HEK293 (cell line): ENCODE measurements at regions not wholly inside any gene's neighbourhood (a gene's known extent, or its start where the extent isn't known, plus 50 kb on each side); places are given as distances from the start of the nearest gene placed in this dataset.

ENCODE experiments used
- CTCF ChIA-PET: fragments of 350-600 bp; formaldehyde crosslinking; extraction: SDS; loops from one replicate; lab custom pipeline; 2021; ENCODE audit warnings: antibody characterized with exemption; lab: Yijun Ruan, JAX
- POLR2A ChIA-PET: fragments of 300-600 bp; formaldehyde crosslinking; extraction: SDS; loops from one replicate; lab custom pipeline; 2020; ENCODE audit warnings: antibody characterized with exemption, inconsistent platforms; lab: Yijun Ruan, JAX
- H3K27ac ChIP-seq: fragments of 200-500 bp; sonication (Bioruptor generic); 2 replicates; pipeline ENCODE4 v1.5.1; 2014; ENCODE audit warnings: low read depth, low read length, control low read depth, inconsistent platforms; ENCODE audit errors: extremely low read depth
- H3K36me3 ChIP-seq, 2 experiments: fragments of 200-500 bp in 1 of 2; sonication (Bioruptor generic) in 1 of 2; 1 replicate in 1 of 2; 2 replicates in 1 of 2; pipeline ENCODE4 v1.5.1; 2014 to 2017; ENCODE audit warnings: inconsistent platforms in 2 of 2, low read length in 2 of 2; ENCODE audit not compliant: control insufficient read depth in 2 of 2, insufficient read depth in 1 of 2
- H3K4me1 ChIP-seq: fragments of 200-500 bp; sonication (Bioruptor generic); 2 replicates; pipeline ENCODE4 v1.5.1; 2014; ENCODE audit warnings: mild to moderate bottlenecking, low read length, inconsistent platforms; ENCODE audit not compliant: control insufficient read depth, insufficient read depth
- H3K4me3 ChIP-seq: 2 replicates; pipeline ENCODE4 v1.5.1; 2011; ENCODE audit warnings: low read depth, mild to moderate bottlenecking, control low read depth, low read length, moderate library complexity
- H3K9me3 ChIP-seq: fragments of 200-500 bp; sonication (Bioruptor generic); 2 replicates; pipeline ENCODE4 v1.5.1; 2014; ENCODE audit warnings: low read depth, low read length, inconsistent platforms; ENCODE audit not compliant: control insufficient read depth, insufficient read depth
- HOXA7 ChIP-seq: sonication (generic); formaldehyde crosslinking; IDR thresholded peaks from 2 replicates; pipeline ENCODE4 v1.8.1; 2022; ENCODE audit warnings: missing genetic modification reagents, borderline replicate concordance
- HOXD13 ChIP-seq: sonication (generic); formaldehyde crosslinking; IDR thresholded peaks from 2 replicates; pipeline ENCODE4 v1.8.0; 2022; ENCODE audit warnings: missing genetic modification reagents, borderline replicate concordance
- PRDM1 ChIP-seq: fragments of 450-650 bp; formaldehyde crosslinking; IDR thresholded peaks from 2 replicates; pipeline ENCODE4; 2016; ENCODE audit warnings: missing biosample characterization, missing genetic modification characterization
- SCRT2 ChIP-seq: fragments of 450-650 bp; formaldehyde crosslinking; IDR thresholded peaks from 2 replicates; pipeline ENCODE4 v1.5.1; 2016; ENCODE audit warnings: missing biosample characterization, missing genetic modification characterization
- SP3 ChIP-seq: fragments of 450-650 bp; formaldehyde crosslinking; IDR thresholded peaks from 2 replicates; pipeline ENCODE4 v1.5.1; 2016; ENCODE audit warnings: missing biosample characterization, missing genetic modification characterization
- ZBTB17 ChIP-seq: fragments of 450-650 bp; formaldehyde crosslinking; IDR thresholded peaks from 2 replicates; pipeline ENCODE4 v1.5.1; 2016; ENCODE audit warnings: missing biosample characterization, missing genetic modification characterization
- ZBTB48 ChIP-seq: fragments of 450-650 bp; formaldehyde crosslinking; IDR thresholded peaks from 2 replicates; pipeline ENCODE4 v1.5.1; 2016; ENCODE audit warnings: missing biosample characterization, missing genetic modification characterization
- ZNF24 ChIP-seq: fragments of 450-650 bp; formaldehyde crosslinking; IDR thresholded peaks from 2 replicates; pipeline ENCODE4 v1.5.1; 2016; ENCODE audit warnings: missing biosample characterization, missing genetic modification characterization
- ZNF311 ChIP-seq: fragments of 450-650 bp; formaldehyde crosslinking; IDR thresholded peaks from 2 replicates; pipeline ENCODE4 v1.5.1; 2017; ENCODE audit warnings: missing biosample characterization, missing genetic modification characterization, borderline replicate concordance
- ZNF366 ChIP-seq: fragments of 450-650 bp; formaldehyde crosslinking; conservative IDR thresholded peaks from 2 replicates; pipeline ENCODE4 v1.5.1; 2016; ENCODE audit warnings: missing biosample characterization, missing genetic modification characterization
- ZNF529 ChIP-seq: fragments of 450-650 bp; formaldehyde crosslinking; IDR thresholded peaks from 2 replicates; pipeline ENCODE4 v1.5.1; 2017; ENCODE audit warnings: missing genetic modification characterization, missing biosample characterization; ENCODE audit not compliant: insufficient replicate concordance
- ZNF585B ChIP-seq: fragments of 450-650 bp; formaldehyde crosslinking; IDR thresholded peaks from 2 replicates; pipeline ENCODE4 v1.5.1; 2016; ENCODE audit warnings: missing biosample characterization, missing genetic modification characterization
- ZNF629 ChIP-seq: fragments of 450-650 bp; formaldehyde crosslinking; IDR thresholded peaks from 2 replicates; pipeline ENCODE4 v1.5.1; 2017; ENCODE audit warnings: missing biosample characterization, missing genetic modification characterization
- ZNF658 ChIP-seq: fragments of 450-650 bp; formaldehyde crosslinking; IDR thresholded peaks from 2 replicates; pipeline ENCODE4; 2016; ENCODE audit warnings: missing biosample characterization, missing genetic modification characterization
- ZSCAN23 ChIP-seq: fragments of 450-650 bp; formaldehyde crosslinking; IDR thresholded peaks from 2 replicates; pipeline ENCODE4 v1.5.1; 2016; ENCODE audit warnings: missing biosample characterization, missing genetic modification characterization
- ZSCAN30 ChIP-seq: fragments of 450-650 bp; IDR thresholded peaks from 2 replicates; pipeline ENCODE4 v1.5.1; 2018; ENCODE audit warnings: missing biosample characterization, mild to moderate bottlenecking, missing genetic modification characterization, moderate library complexity
- TF ChIP-seq, protein P1 (sequence below): fragments of 450-650 bp; formaldehyde crosslinking; IDR thresholded peaks from 2 replicates; pipeline ENCODE4 v1.5.1; 2016; ENCODE audit warnings: missing biosample characterization, missing genetic modification characterization
- TF ChIP-seq, protein P2 (sequence below): fragments of 450-650 bp; formaldehyde crosslinking; IDR thresholded peaks from 2 replicates; pipeline ENCODE4 v1.5.1; 2016; ENCODE audit warnings: missing biosample characterization, missing genetic modification characterization

DNA sequence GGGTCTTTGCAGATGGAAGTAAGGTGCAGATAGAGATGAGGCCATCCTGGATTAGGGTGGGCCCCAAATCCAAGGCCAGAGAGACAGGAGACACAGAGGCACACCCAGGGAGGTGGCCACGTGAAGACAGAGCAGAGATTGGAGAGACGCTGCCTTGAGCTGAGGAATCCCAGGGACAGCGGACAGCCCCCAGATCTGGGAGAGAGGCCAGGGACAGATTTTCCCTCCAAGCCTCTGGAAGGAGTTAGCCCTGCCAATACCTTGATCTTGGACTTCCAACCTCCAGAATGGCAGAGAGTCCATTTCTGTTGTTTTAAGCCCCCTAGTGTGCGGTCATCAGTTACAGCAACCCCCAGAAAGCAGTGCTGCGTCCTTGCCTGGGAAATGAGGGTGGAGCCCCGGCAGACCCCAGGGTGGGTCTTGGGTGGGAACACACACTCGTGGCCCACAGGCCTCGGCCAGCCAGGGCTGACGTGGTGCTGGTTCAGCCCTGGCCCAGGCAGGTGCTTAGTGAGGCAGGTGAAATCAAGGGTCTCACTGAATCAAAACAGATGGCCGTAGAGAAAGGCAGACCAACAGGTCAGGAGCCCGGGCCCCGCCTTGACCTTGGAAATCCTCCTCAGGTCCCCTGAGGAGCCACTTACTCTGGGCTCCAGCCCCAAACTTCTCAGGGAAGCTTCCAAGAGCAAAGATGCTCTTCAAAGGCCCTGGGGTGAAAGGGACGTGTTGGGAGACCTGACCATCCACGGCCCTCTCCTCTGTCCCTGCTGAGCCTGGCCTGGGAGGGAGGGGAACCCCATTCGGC is 169.3 kb downstream of the RBFOX3 start:
- Histone ChIP-seq H3K27ac (no peak overlapping the region), H3K4me3 (no peak overlapping the region), H3K4me1 (no peaks in the 10 kb centered on the region), H3K9me3 (no peaks in the 10 kb centered on the region), H3K36me3 (no peaks in the 10 kb centered on the region)
- TF ChIP-seq PRDM1 (tag by site-specific recombination) (no peak), ZSCAN23 (tag by site-specific recombination) (no peak), HOXD13 (no peak), ZBTB17 (tag by site-specific recombination) (no peak), ZNF658 (tag by site-specific recombination) (no peak), SP3 (no peak), ZSCAN30 (tag by site-specific recombination) (no peak), SCRT2 (tag by site-specific recombination) (no peak), ZNF529 (tag by site-specific recombination) (no peak), ZNF629 (tag by site-specific recombination) (no peak)
- TF ChIP-seq, protein P1, sequence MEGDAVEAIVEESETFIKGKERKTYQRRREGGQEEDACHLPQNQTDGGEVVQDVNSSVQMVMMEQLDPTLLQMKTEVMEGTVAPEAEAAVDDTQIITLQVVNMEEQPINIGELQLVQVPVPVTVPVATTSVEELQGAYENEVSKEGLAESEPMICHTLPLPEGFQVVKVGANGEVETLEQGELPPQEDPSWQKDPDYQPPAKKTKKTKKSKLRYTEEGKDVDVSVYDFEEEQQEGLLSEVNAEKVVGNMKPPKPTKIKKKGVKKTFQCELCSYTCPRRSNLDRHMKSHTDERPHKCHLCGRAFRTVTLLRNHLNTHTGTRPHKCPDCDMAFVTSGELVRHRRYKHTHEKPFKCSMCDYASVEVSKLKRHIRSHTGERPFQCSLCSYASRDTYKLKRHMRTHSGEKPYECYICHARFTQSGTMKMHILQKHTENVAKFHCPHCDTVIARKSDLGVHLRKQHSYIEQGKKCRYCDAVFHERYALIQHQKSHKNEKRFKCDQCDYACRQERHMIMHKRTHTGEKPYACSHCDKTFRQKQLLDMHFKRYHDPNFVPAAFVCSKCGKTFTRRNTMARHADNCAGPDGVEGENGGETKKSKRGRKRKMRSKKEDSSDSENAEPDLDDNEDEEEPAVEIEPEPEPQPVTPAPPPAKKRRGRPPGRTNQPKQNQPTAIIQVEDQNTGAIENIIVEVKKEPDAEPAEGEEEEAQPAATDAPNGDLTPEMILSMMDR (tag by site-specific recombination): no peak
- ChIA-PET POLR2A (interaction anchor here (0.6 kb wide), 1 partner anchor 1677 kb away, joined by 5 read pairs; no protein-coding TSS in a partner anchor), CTCF (interaction anchor here (1.6 kb wide), 1 partner anchor 41 kb away, joined by 7 read pairs; no protein-coding TSS in a partner anchor)

DNA sequence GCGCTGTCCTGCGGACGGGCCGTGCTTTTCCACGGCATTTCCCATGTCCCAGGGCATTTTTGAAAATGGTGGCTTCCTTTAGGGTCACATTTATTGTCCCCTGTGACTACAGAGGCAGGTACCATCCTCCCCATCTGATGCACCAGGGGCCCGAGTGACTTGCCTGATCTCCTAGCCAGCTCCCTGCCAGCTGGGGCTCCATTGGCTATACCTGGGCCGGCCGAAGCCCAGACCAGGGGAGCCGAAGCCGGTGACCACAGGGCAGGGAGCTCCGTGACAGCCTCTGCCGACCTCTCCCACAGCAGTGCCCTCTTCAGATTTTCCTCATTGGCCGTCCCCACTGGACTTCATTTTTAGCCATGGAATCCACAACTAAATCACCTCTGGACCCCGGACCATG is 170.6 kb downstream of the RBFOX3 start:
- H3K27ac ChIP-seq: no peak overlapping the region
- H3K36me3 ChIP-seq: no peaks in the 10 kb centered on the region
- ChIA-PET POLR2A (no interaction called here), CTCF (no interaction called here)
- H3K4me1 ChIP-seq: no peaks in the 10 kb centered on the region
- no peak overlapping the region for H3K4me3 ChIP-seq
- H3K9me3 ChIP-seq: no peaks in the 10 kb centered on the region
- no peak for TF ChIP-seq HOXA7 (CRISPR knock-in tag)
- no peak for TF ChIP-seq ZBTB17 (tag by site-specific recombination)
- TF ChIP-seq ZNF585B (tag by site-specific recombination): no peak
- TF ChIP-seq ZBTB48 (tag by site-specific recombination): no peak

DNA sequence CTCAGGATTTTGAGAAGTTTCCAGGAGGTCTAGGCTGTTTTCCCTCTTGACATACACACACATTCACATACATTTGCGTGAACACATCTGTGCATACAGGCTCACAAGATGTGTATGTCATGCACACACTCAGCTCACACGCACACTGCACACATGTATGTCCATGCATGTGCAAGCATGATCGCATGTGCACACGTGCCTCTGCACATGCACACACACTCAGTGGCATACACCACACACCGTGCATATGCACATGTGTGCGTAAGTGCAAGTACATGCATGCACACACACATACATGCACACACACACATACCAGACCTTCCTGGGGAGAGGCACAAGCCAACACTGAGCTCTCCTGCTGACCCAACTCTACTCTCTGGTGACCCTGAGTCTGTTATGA is 171.4 kb downstream of the RBFOX3 start:
- ChIA-PET CTCF (no interaction called here), POLR2A (no interaction called here)
- Histone ChIP-seq H3K4me1 (no peaks in the 10 kb centered on the region), H3K4me3 (no peak overlapping the region), H3K9me3 (no peaks in the 10 kb centered on the region), H3K27ac (no peak overlapping the region), H3K36me3 (no peaks in the 10 kb centered on the region)
- TF ChIP-seq, protein P2, sequence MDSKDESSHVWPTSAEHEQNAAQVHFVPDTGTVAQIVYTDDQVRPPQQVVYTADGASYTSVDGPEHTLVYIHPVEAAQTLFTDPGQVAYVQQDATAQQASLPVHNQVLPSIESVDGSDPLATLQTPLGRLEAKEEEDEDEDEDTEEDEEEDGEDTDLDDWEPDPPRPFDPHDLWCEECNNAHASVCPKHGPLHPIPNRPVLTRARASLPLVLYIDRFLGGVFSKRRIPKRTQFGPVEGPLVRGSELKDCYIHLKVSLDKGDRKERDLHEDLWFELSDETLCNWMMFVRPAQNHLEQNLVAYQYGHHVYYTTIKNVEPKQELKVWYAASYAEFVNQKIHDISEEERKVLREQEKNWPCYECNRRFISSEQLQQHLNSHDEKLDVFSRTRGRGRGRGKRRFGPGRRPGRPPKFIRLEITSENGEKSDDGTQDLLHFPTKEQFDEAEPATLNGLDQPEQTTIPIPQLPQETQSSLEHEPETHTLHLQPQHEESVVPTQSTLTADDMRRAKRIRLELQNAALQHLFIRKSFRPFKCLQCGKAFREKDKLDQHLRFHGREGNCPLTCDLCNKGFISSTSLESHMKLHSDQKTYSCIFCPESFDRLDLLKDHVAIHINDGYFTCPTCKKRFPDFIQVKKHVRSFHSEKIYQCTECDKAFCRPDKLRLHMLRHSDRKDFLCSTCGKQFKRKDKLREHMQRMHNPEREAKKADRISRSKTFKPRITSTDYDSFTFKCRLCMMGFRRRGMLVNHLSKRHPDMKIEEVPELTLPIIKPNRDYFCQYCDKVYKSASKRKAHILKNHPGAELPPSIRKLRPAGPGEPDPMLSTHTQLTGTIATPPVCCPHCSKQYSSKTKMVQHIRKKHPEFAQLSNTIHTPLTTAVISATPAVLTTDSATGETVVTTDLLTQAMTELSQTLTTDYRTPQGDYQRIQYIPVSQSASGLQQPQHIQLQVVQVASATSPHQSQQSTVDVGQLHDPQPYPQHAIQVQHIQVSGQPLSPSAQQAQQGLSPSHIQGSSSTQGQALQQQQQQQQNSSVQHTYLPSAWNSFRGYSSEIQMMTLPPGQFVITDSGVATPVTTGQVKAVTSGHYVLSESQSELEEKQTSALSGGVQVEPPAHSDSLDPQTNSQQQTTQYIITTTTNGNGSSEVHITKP: no peak
- TF ChIP-seq ZNF366 (tag by site-specific recombination) (no peak), ZNF24 (tag by site-specific recombination) (no peak), ZNF311 (tag by site-specific recombination) (no peak)
